MV-4-11 (cell line): ENCODE measurements at regions not wholly inside any gene's neighbourhood (a gene's known extent, or its start where the extent isn't known, plus 50 kb on each side); places are given as distances from the start of the nearest gene placed in this dataset.
"Not testable (repeated sequence)": the region's sequence is repeated elsewhere in the genome, so short reads cannot be mapped to it uniquely, and the experiment has no call there.

ENCODE experiments used
- DNase-seq: peaks from one replicate; lab custom pipeline; 2025; lab: John Stamatoyannopoulos, UW

- peak; percentile 38 for DNase-seq
These were observed 100.5 kb downstream of the CDC42EP3 start for GRCh38 chr2:37570773-37571586.

- DNase-seq, result no peak
These were observed 99.8 kb downstream of the CDC42EP3 start for GRCh38 chr2:37571587-37572136.

GRCh38 chr2:37573451-37574388, 97.7 kb downstream of the CDC42EP3 start:
- DNase-seq, result no peak

GRCh38 chr2:37575780-37576179, 95.7 kb downstream of the CDC42EP3 start:
- DNase-seq, result no peak

GRCh38 chr2:37576194-37576593, 95.2 kb downstream of the CDC42EP3 start:
- not testable (repeated sequence) for DNase-seq

- DNase-seq, result no peak
These were observed 94.6 kb downstream of the CDC42EP3 start for GRCh38 chr2:37576831-37577230.

GRCh38 chr2:37579192-37579713, 92.2 kb downstream of the CDC42EP3 start:
- DNase-seq, result no peak

- not testable (repeated sequence) for DNase-seq
These were observed 91.5 kb downstream of the CDC42EP3 start for GRCh38 chr2:37579949-37580348.

- DNase-seq, result no peak
These were observed 90.0 kb downstream of the CDC42EP3 start for GRCh38 chr2:37581433-37581832.

- no peak for DNase-seq
These were observed 88.8 kb downstream of the CDC42EP3 start for GRCh38 chr2:37582481-37583220.

- DNase-seq, result no peak
These were observed 88.0 kb downstream of the CDC42EP3 start for GRCh38 chr2:37583402-37583801.

GRCh38 chr2:37583867-37584266, 87.6 kb downstream of the CDC42EP3 start:
- DNase-seq, result no peak

- DNase-seq, result no peak
These were observed 86.0 kb downstream of the CDC42EP3 start for GRCh38 chr2:37585295-37585908.

- peak; percentile 37 for DNase-seq
These were observed 85.3 kb downstream of the CDC42EP3 start for GRCh38 chr2:37585982-37586621.

GRCh38 chr2:37586663-37587317, 84.7 kb downstream of the CDC42EP3 start:
- no peak for DNase-seq

GRCh38 chr2:37587817-37588216, 83.6 kb downstream of the CDC42EP3 start:
- no peak for DNase-seq

- no peak for DNase-seq
These were observed 83.1 kb downstream of the CDC42EP3 start for GRCh38 chr2:37588316-37588777.

- no peak for DNase-seq
These were observed 82.1 kb downstream of the CDC42EP3 start for GRCh38 chr2:37589298-37589697.

GRCh38 chr2:37590119-37590571, 81.3 kb downstream of the CDC42EP3 start:
- peak; percentile 12 for DNase-seq
